OCI-LY7 (cell line): ENCODE measurements at regions not wholly inside any gene's neighbourhood (a gene's known extent, or its start where the extent isn't known, plus 50 kb on each side); places are given as distances from the start of the nearest gene placed in this dataset.

Experiments used
- CTCF ChIP-seq: fragments of 200-600 bp; sonication (generic); conservative IDR thresholded peaks from 2 replicates; pipeline ENCODE4 v1.5.1; 2014; ENCODE audit warnings: mild to moderate bottlenecking, antibody characterized with exemption, low read length, moderate library complexity, mixed read lengths
- EZH2phosphoT487 ChIP-seq: fragments of 200-600 bp; sonication (generic); IDR thresholded peaks from 2 replicates; pipeline ENCODE4 v1.6.1; 2018; ENCODE audit warnings: low read depth, borderline replicate concordance, mild to moderate bottlenecking, mixed run types, antibody characterized with exemption, low read length, moderate library complexity, mixed read lengths

- no peak for TF ChIP-seq CTCF
- TF ChIP-seq EZH2phosphoT487: no peak
Observed at GRCh38 chr2:215668378-215668775, 232.5 kb upstream of the FN1 start.
